CD4-positive, alpha-beta T cell treated with Interleukin-2 at 100 ng/mL for 4 hours (primary cell): ENCODE measurements at regions not wholly inside any gene's neighbourhood (a gene's known extent, or its start where the extent isn't known, plus 50 kb on each side); places are given as distances from the start of the nearest gene placed in this dataset.

Source experiments
- DNase-seq: peaks from one replicate; pipeline ENCODE4 v3.0.0-alpha.2; 2020; ENCODE audit warnings: low spot score

GRCh38 chr16:56140645-56141044, 50.6 kb upstream of the GNAO1 start:
- no peak for DNase-seq

- no peak for DNase-seq
Observed at GRCh38 chr16:56137269-56137668, 54.0 kb upstream of the GNAO1 start.

DNA sequence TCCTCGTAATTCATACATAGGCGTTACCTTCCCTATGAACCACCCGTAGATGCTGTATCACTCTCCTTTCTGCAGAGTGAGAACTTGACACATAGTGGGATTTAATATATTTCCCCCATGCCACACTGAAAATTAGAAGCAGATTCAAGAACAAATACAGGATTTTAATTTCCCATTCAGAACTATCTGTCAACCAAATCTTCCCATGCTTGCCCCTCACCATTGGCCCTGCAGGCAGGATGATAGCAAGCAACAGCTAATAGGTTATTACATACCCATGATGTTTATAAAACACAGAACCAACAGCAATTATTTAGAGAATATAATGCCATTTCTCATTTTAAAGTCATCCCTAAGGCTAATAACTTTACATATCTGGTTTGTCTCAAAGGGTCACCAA, 55.0 kb upstream of the GNAO1 start:
- DNase-seq = no peak

- no peak for DNase-seq
Observed at GRCh38 chr16:56134790-56135189, 56.5 kb upstream of the GNAO1 start.

- no peak for DNase-seq
Observed at GRCh38 chr16:56125922-56126321, 65.4 kb upstream of the GNAO1 start.

GRCh38 chr16:56122251-56122650, 69.0 kb upstream of the GNAO1 start:
- DNase-seq = no peak

GRCh38 chr16:56121156-56121500, 70.2 kb upstream of the GNAO1 start:
- DNase-seq = no peak

GRCh38 chr16:56120447-56121155, 70.7 kb upstream of the GNAO1 start:
- DNase-seq = no peak

DNA sequence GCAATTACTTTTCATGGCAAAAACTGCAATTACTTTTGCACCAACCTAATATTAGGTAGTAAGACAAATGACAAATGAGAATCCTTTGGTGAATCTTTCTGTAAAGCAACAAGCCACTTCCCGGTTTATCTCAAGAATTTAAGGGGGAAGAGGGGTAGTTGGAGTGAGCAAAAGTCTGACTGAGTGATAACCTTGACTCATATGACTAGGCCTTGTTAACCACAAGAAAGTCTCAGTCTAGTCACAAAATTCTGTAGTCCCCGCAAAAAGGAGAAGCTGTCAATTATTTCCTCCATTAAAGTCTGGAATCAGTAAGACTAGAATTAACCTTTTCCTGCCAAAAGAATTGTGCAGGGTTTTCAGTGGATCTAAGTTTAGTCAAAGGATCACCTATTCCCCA, 72.2 kb upstream of the GNAO1 start:
- no peak for DNase-seq

GRCh38 chr16:56116577-56116964, 74.7 kb upstream of the GNAO1 start:
- no peak for DNase-seq

DNA sequence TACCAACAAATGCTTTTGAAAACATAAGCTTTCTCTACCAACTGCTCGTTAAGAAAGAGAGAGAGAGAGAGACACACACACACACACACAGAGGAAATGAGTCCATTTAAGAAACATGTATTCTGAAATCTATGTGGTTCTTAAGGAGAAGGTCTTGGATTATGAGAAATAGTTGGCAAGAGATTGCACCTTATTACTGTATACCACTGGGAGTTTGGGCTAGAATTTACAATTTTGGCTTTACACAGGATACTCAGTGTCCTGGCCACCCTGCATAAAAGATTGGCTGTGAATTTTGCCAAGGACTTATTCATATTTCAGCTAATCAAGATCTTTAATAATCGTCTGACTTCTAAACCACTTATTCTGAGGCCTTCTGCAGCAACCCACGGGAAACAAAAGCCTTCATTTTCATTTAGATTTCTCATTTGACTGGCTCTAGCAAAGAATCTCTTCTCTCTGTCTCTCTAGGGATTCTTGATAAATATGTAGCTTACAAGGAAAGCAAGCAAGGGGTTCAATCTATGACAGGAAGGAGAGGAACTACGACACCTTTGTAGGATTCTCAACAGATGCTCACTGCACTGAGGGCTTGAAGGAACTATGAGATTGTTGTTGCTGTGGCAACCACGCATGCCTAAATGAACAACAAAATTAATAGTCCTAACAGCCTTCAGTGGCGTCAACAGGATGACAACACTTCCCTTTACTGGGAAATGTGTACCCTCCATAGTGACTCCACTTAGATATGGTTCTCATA, 75.3 kb upstream of the GNAO1 start:
- no peak for DNase-seq

DNA sequence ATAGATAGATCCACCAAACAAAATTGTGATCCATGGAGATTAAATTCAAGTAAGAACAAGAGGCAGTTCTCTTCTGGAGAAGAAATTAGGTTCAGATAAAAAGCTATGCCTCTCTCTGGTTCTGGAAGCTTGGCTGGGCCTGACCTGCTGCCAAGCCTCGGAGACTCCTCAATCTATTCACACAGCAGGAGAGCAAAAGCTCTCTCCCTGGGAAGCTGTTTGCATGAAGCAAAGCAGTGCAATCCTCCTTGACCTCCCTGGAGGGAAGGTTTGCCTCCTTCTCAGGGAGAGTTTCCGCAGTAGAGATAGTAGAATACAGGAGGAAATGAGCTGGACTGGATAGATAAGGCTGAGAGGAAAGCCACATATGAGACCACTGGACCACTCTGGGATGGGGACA, 78.1 kb upstream of the GNAO1 start:
- DNase-seq = no peak

- no peak for DNase-seq
Observed at GRCh38 chr16:56111100-56111499, 80.2 kb upstream of the GNAO1 start.

DNA sequence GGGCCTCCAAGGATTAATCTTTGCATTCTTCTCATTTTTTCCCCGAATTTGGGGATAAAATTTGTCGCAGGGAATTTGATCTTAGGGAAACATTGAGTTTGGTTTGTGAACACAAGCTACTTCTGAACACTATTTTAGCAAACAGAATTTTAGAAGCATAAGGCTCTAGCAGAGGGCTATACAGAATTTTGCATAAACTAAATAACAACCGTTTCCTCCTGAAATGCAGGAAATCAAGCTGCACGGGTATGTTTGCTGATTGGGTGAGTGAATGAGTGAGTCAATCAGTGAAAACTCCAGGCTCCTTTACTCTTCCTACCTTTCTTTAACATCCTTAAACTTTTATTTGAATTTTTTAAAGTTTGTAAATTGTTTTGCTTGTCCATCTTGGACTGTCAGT, 81.3 kb upstream of the GNAO1 start:
- DNase-seq = no peak

GRCh38 chr16:56109205-56109604, 82.1 kb upstream of the GNAO1 start:
- DNase-seq = no peak

- no peak for DNase-seq
Observed at GRCh38 chr16:56108724-56109123, 82.6 kb upstream of the GNAO1 start.

GRCh38 chr16:56108056-56108471, 83.2 kb upstream of the GNAO1 start:
- no peak for DNase-seq

- DNase-seq = no peak
Observed at GRCh38 chr16:56106527-56106926, 84.8 kb upstream of the GNAO1 start.

GRCh38 chr16:56102906-56103305, 88.4 kb upstream of the GNAO1 start:
- DNase-seq = no peak

DNA sequence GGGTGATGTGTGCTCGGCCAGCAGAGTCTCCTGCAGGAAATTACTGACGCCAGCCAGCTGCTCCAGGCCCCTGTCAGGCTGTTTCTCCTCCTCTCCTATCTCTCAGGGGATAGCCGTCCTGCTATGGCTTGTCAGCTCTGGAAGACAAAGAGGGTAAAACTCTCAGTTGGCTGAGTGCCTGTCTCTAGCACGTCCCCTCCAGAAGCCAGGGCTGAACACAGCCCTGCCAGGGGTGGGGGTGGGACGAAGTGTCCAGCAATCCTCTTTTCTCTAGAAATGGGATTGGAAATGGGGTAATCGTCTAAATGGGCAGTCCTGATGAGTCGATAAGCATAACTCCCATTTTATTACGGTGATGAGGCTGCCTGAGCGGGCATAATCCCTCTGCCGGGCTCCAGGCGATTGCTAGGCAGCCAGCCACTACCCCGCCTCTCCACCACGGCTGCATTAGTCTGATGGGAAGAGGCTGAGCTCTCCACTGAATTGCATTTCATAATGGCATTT, 89.1 kb upstream of the GNAO1 start:
- DNase-seq = no peak

GRCh38 chr16:56101480-56101879, 89.8 kb upstream of the GNAO1 start:
- DNase-seq = no peak

- DNase-seq = no peak
Observed at GRCh38 chr16:56097306-56097705, 94.0 kb upstream of the GNAO1 start.

DNA sequence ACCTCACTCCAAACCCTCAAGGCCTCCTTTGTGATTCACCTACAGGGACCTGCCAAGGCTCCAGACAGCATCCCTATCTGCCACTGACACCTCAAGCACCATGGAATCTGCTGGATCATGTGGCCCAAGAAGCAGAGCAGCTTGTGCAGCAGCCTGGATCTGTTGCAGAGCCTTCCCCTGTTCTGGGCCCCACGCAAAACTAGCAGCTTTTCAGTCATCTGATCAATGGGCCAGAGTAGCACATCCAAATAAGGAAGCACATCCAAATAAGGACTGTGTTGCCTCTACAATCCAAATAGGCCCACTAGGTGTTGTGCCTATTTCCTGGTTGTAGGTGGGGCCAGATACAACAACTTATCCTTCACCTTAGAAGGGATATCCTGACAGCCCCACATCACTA, 97.1 kb upstream of the GNAO1 start:
- DNase-seq = no peak

- no peak for DNase-seq
Observed at GRCh38 chr16:56093055-56093454, 98.2 kb upstream of the GNAO1 start.
